Prostate gland (tissue), 2 donors: ENCODE measurements at regions not wholly inside any gene's neighbourhood (a gene's known extent, or its start where the extent isn't known, plus 50 kb on each side); places are given as distances from the start of the nearest gene placed in this dataset.

Source experiments
- DNase-seq: peaks from one replicate; pipeline ENCODE4 v3.0.0-alpha.2; 2019; ENCODE audit warnings: low spot score
- H3K27ac ChIP-seq, 2 donors: fragments of 200-600 bp; sonication (generic); 2 replicates each; pipeline ENCODE4 v1.5.1; 2017 to 2019
- H3K27me3 ChIP-seq: fragments of 200-600 bp; sonication (generic); replicated peaks from 2 replicates; pipeline ENCODE4 v1.5.1; 2019; ENCODE audit not compliant: insufficient read depth
- H3K36me3 ChIP-seq, 2 donors: fragments of 200-600 bp; sonication (generic); 1 replicate in 1 of 2; 2 replicates in 1 of 2; pipeline versions ENCODE4 v1.5.1 to v1.8.1; 2017 to 2019
- H3K4me1 ChIP-seq: fragments of 200-600 bp; sonication (generic); replicated peaks from 2 replicates; pipeline ENCODE4 v1.5.1; 2019
- H3K4me3 ChIP-seq, 2 donors: fragments of 200-600 bp; sonication (generic); 2 replicates each; pipeline ENCODE4 v1.5.1; 2017 to 2019
- H3K9me3 ChIP-seq: fragments of 200-600 bp; sonication (generic); 2 replicates; pipeline ENCODE4 v1.5.1; 2017
- POLR2A ChIP-seq: fragments of 450-650 bp; IDR thresholded peaks from one replicate; pipeline ENCODE4 v1.6.1; 2016; ENCODE audit warnings: antibody characterized with exemption, mild to moderate bottlenecking
- POLR2AphosphoS5 ChIP-seq: sonication (generic); formaldehyde crosslinking; IDR thresholded peaks from one replicate; pipeline ENCODE4 v1.6.1; 2017; ENCODE audit warnings: antibody characterized with exemption
- WGBS: methylation state at CpG from one replicate; pipeline ENCODE4 v1.1.5; 2018; 5-methylcytosine and 5-hydroxymethylcytosine counted together
- intact Hi-C: fragments of 100-400 bp; cut with DNase I; formaldehyde crosslinking; loops from one replicate; pipeline ENCODE4 v1.14.2; 2022
- TF ChIP-seq, protein P1 (sequence below), 4 experiments: fragments of 200-600 bp in 2 of 4; fragments of 450-650 bp in 2 of 4; sonication (generic) in 2 of 4; IDR thresholded peaks; 1 replicate in 3 of 4; 2 replicates in 1 of 4; pipeline ENCODE4 v1.5.1; 2016 to 2019; ENCODE audit warnings: antibody characterized with exemption in 4 of 4, mild to moderate bottlenecking in 2 of 4, moderate library complexity in 2 of 4

DNA sequence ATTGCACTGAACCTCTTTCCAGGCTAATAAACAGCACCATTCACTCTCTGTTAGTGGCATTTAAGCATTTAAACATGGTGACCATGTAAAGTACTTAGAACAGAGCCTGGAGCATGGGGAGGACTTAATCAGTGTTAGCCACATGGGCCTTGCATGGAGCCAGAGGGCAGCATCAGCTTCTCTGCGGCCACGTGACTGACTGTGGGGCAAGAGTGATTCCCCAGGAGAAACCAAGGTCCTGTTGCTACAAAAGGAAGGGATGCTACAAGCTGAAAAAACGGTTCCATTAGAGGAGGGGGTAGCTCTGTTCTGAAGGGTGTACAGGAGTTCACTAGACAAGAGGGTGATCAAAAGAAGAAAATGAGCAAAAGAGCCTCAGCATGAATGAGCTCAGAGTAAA is 256.8 kb downstream of the MATN1 start:
- Histone ChIP-seq H3K9me3 (no peaks in the 10 kb centered on the region), H3K4me3 (no peak overlapping the region), H3K27ac (no peak overlapping the region), H3K36me3 (no peaks in the 10 kb centered on the region), H3K4me1 (no peaks in the 10 kb centered on the region), H3K27me3 (no peaks in the 10 kb centered on the region)
- TF ChIP-seq POLR2A (no peak), POLR2AphosphoS5 (no peak)
- TF ChIP-seq, protein P1, sequence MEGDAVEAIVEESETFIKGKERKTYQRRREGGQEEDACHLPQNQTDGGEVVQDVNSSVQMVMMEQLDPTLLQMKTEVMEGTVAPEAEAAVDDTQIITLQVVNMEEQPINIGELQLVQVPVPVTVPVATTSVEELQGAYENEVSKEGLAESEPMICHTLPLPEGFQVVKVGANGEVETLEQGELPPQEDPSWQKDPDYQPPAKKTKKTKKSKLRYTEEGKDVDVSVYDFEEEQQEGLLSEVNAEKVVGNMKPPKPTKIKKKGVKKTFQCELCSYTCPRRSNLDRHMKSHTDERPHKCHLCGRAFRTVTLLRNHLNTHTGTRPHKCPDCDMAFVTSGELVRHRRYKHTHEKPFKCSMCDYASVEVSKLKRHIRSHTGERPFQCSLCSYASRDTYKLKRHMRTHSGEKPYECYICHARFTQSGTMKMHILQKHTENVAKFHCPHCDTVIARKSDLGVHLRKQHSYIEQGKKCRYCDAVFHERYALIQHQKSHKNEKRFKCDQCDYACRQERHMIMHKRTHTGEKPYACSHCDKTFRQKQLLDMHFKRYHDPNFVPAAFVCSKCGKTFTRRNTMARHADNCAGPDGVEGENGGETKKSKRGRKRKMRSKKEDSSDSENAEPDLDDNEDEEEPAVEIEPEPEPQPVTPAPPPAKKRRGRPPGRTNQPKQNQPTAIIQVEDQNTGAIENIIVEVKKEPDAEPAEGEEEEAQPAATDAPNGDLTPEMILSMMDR (IDR thresholded peaks at IDR 0.05): no peak
- DNase-seq: no peak
- intact Hi-C loops: no loop called here
- WGBS: 84% methylated on average over 3 of the region's 3 CpGs

DNA sequence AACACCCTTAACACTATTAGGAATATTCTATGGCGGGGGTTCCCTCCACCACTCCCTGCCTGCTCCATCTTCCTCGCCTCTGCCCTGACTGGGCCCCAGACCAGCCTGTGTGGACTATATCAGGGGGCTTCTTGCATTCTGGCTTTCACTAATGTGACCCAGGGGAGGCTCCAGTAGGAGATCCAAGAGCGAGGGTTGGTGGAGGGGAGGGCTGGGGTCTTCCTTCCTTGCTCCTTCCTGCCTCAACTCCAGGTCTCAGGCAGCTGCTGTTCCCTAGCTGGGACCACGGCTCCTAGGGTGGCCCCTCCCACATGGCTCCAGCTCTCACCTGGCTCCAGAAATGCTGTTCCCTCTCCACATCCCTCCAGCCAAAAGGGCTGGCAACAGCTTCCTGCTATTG is 257.4 kb downstream of the MATN1 start:
- 66% methylated on average over 4 of the region's 4 CpGs for WGBS
- no peaks in the 10 kb centered on the region for H3K4me1 ChIP-seq
- intact Hi-C loops: no loop called here
- no peak for DNase-seq
- no peak overlapping the region for H3K27ac ChIP-seq
- H3K9me3 ChIP-seq: no peaks in the 10 kb centered on the region
- no peak overlapping the region for H3K4me3 ChIP-seq
- TF ChIP-seq POLR2A (no peak), POLR2AphosphoS5 (no peak)
- TF ChIP-seq, protein P1 (IDR thresholded peaks at IDR 0.05): no peak
- H3K36me3 ChIP-seq: no peaks in the 10 kb centered on the region
- H3K27me3 ChIP-seq: no peaks in the 10 kb centered on the region

DNA sequence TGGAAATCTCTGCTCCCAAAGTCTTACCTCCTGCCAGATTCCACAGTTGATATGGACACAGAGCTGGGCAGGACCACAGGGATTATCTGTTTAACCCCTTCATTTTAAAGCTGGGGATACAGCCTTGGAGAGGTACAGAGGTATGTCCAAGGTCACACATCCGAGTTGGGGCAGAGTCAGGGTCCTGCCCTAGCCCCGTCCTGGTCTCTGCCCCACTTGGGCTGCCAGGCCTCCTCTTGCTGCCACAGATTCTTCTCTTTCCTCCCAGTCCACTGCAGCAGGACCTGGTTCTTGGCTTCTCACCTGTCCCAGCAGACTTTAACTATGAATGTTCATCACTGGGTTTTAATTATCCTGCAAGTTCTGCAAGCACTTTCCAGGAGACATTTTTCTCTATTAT is 258.3 kb downstream of the MATN1 start:
- Histone ChIP-seq H3K4me1 (no peaks in the 10 kb centered on the region), H3K27me3 (no peaks in the 10 kb centered on the region), H3K9me3 (no peaks in the 10 kb centered on the region), H3K4me3 (no peak overlapping the region), H3K27ac (no peak overlapping the region), H3K36me3 (no peaks in the 10 kb centered on the region)
- DNase-seq: no peak
- no peak for TF ChIP-seq POLR2A
- TF ChIP-seq, protein P1 (IDR thresholded peaks at IDR 0.05): no peak
- no peak for TF ChIP-seq POLR2AphosphoS5
- 79% methylated on average over 2 of the region's 2 CpGs for WGBS
- intact Hi-C loops: no loop called here

DNA sequence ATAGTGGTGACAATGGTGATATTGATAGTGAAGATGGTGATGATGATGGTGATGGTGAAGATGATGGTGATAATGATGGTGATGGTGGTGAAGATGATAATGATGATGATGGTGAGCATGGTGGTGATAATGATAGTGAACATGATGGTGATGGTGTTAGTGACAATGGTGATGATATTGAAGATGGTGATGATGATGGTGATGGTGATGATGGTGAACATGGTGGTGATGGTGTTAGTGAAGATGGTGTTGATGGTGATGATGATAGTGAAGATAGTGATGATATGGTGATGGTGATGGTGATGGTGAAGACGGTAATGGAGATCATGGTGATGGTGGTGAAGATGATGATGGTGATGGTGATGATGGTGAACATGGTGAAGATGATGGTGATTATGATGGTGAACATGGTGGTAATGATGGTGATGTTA is 259.2 kb downstream of the MATN1 start:
- H3K27me3 ChIP-seq: no peaks in the 10 kb centered on the region

DNA sequence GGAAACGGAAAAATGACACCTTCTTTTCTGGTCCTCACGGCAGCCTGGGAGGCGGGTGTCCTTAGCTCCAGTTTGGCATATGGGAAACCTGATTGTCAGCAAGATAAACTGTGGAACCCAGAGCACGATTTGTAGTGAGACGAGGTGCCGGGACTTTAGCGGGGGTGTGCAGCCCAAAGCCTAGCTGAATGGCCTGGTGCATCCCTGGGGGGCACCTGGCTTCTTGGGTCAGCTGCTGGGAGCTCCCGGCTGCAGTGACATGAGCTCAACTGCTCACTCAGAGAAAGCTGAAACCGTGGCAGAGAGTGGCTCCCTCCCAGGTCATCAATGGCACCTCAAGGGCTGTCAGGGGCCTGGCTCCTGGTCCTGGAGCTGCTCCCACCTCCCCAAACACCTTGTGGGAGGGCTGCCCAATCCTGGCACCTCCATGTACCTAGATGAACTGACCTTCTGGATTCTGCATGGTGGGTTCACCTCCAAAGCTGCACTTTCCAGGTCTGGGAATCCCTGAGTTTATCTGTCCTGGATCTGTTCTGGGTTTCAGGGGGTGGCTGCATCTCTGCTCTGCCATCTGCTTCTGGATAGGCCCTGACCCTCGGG is 260.5 kb downstream of the MATN1 start:
- DNase-seq: no peak
- Histone ChIP-seq H3K4me1 (no peaks in the 10 kb centered on the region), H3K9me3 (no peaks in the 10 kb centered on the region), H3K36me3 (no peaks in the 10 kb centered on the region), H3K27ac (no peak overlapping the region), H3K4me3 (no peak overlapping the region), H3K27me3 (no peaks in the 10 kb centered on the region)
- TF ChIP-seq POLR2A (no peak), POLR2AphosphoS5 (no peak)
- TF ChIP-seq, protein P1 (IDR thresholded peaks at IDR 0.05): no peak
- 70% methylated on average over 10 of the region's 10 CpGs for WGBS
- intact Hi-C loops: no loop called here

More for the DNA sequence above, 259.2 kb downstream of the MATN1 start:
- H3K27ac ChIP-seq: no peak overlapping the region
- intact Hi-C loops: no loop called here
- TF ChIP-seq POLR2A (no peak), POLR2AphosphoS5 (no peak)
- TF ChIP-seq, protein P1 (IDR thresholded peaks at IDR 0.05): no peak
- no peaks in the 10 kb centered on the region for H3K4me1 ChIP-seq
- WGBS: 97% methylated on average over 1 of the region's 1 CpG
- no peak overlapping the region for H3K4me3 ChIP-seq
- no peak for DNase-seq
- H3K9me3 ChIP-seq: no peaks in the 10 kb centered on the region
- no peaks in the 10 kb centered on the region for H3K36me3 ChIP-seq
